Testis (tissue), 2 donors: ENCODE measurements at regions not wholly inside any gene's neighbourhood (a gene's known extent, or its start where the extent isn't known, plus 50 kb on each side); places are given as distances from the start of the nearest gene placed in this dataset.

Source experiments
- DNase-seq: peaks from one replicate; pipeline ENCODE4 v3.0.0-alpha.2; 2019
- H3K27ac ChIP-seq, 2 donors: fragments of 200-600 bp; sonication (generic); one replicate each; pipeline ENCODE4 v1.5.1; 2019
- H3K27me3 ChIP-seq: fragments of 200-600 bp; sonication (generic); one replicate; pipeline ENCODE4 v1.5.1; 2019
- H3K36me3 ChIP-seq: fragments of 200-600 bp; sonication (generic); one replicate; pipeline ENCODE4 v1.5.1; 2017; ENCODE audit warnings: low read depth; ENCODE audit errors: missing control alignments
- H3K4me1 ChIP-seq: fragments of 200-600 bp; sonication (generic); one replicate; pipeline ENCODE4 v1.5.1; 2019
- H3K4me3 ChIP-seq, 2 donors: fragments of 200-600 bp; sonication (generic); one replicate each; pipeline ENCODE4 v1.5.1; 2017 to 2019
- H3K9me3 ChIP-seq: fragments of 200-600 bp; sonication (generic); one replicate; pipeline ENCODE4 v1.5.1; 2017
- POLR2A ChIP-seq: fragments of 450-650 bp; IDR thresholded peaks from one replicate; pipeline ENCODE4 v1.6.1; 2017; ENCODE audit warnings: antibody characterized with exemption, mild to moderate bottlenecking, moderate library complexity
- WGBS, 2 donors: methylation state at CpG; one replicate each; pipeline ENCODE4 v1.1.5; 2018; 5-methylcytosine and 5-hydroxymethylcytosine counted together
- intact Hi-C: fragments of 100-400 bp; cut with DNase I; formaldehyde crosslinking; loops from one replicate; pipeline ENCODE4 v1.15.1; 2023; ENCODE audit warnings: low total_unique reads
- TF ChIP-seq, protein P1 (sequence below), 3 experiments: fragments of 450-650 bp in 2 of 3; fragments of 200-600 bp in 1 of 3; sonication (generic) in 1 of 3; IDR thresholded peaks; one replicate each; pipeline ENCODE4 v1.5.1; 2016 to 2019; ENCODE audit warnings: antibody characterized with exemption in 3 of 3, mild to moderate bottlenecking in 2 of 3, moderate library complexity in 1 of 3

- intact Hi-C loops: no loop called here
- Histone ChIP-seq H3K27ac (no peak overlapping the region), H3K27me3 (no peaks in the 10 kb centered on the region), H3K9me3 (no peaks in the 10 kb centered on the region), H3K4me1 (no peaks in the 10 kb centered on the region), H3K36me3 (no peaks in the 10 kb centered on the region), H3K4me3 (no peak overlapping the region)
- 74 to 81% methylated on average over 3 of the region's 3 CpGs for WGBS, 2 donors
- TF ChIP-seq POLR2A: no peak
- TF ChIP-seq, protein P1, sequence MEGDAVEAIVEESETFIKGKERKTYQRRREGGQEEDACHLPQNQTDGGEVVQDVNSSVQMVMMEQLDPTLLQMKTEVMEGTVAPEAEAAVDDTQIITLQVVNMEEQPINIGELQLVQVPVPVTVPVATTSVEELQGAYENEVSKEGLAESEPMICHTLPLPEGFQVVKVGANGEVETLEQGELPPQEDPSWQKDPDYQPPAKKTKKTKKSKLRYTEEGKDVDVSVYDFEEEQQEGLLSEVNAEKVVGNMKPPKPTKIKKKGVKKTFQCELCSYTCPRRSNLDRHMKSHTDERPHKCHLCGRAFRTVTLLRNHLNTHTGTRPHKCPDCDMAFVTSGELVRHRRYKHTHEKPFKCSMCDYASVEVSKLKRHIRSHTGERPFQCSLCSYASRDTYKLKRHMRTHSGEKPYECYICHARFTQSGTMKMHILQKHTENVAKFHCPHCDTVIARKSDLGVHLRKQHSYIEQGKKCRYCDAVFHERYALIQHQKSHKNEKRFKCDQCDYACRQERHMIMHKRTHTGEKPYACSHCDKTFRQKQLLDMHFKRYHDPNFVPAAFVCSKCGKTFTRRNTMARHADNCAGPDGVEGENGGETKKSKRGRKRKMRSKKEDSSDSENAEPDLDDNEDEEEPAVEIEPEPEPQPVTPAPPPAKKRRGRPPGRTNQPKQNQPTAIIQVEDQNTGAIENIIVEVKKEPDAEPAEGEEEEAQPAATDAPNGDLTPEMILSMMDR (IDR thresholded peaks at IDR 0.05): no peak
- no peak for DNase-seq
Measured at GRCh38 chr6:87976616-87977015, 71.0 kb upstream of the SPACA1 start.

DNA sequence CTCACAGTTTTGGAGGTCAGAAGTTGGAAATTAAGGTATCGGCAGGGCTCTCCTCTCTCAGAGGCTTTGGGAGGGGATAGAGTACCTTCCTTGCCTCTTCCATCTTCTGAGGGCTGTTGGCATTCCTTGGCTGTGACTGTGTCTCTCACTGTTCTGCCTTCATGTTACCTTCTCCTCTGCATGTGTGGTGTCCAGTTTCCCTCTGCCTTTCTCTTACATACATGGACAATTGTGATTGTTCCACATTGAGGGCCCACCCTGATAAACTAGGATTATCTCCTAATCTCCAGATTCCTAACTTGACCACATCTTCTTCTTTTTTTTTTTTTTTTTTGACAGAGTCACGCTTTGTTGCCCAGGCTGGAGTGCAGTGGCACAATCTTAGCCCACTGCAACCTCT lies 72.1 kb upstream of the SPACA1 start:
- H3K9me3 ChIP-seq: no peaks in the 10 kb centered on the region
- no peak overlapping the region for H3K4me3 ChIP-seq
- no peak for TF ChIP-seq POLR2A
- TF ChIP-seq, protein P1 (IDR thresholded peaks at IDR 0.05): no peak
- no peaks in the 10 kb centered on the region for H3K36me3 ChIP-seq
- H3K27ac ChIP-seq: no peak overlapping the region
- no peak for DNase-seq
- intact Hi-C loops: no loop called here
- 96 to 100% methylated on average over 2 of the region's 2 CpGs for WGBS, 2 donors
- no peaks in the 10 kb centered on the region for H3K4me1 ChIP-seq
- H3K27me3 ChIP-seq: no peaks in the 10 kb centered on the region

- no peak for DNase-seq
- Histone ChIP-seq H3K4me3 (no peak overlapping the region), H3K9me3 (no peaks in the 10 kb centered on the region), H3K27ac (no peak overlapping the region), H3K36me3 (no peaks in the 10 kb centered on the region), H3K27me3 (no peaks in the 10 kb centered on the region), H3K4me1 (no peaks in the 10 kb centered on the region)
- intact Hi-C loops: no loop called here
- TF ChIP-seq POLR2A: no peak
- TF ChIP-seq, protein P1 (IDR thresholded peaks at IDR 0.05): no peak
Measured at GRCh38 chr6:87972279-87972678, 75.4 kb upstream of the SPACA1 start.

- TF ChIP-seq POLR2A: no peak
- TF ChIP-seq, protein P1 (IDR thresholded peaks at IDR 0.05): no peak
- no peaks in the 10 kb centered on the region for H3K27me3 ChIP-seq
- no peak overlapping the region for H3K27ac ChIP-seq
- no peaks in the 10 kb centered on the region for H3K36me3 ChIP-seq
- H3K4me1 ChIP-seq: no peaks in the 10 kb centered on the region
- intact Hi-C loops: no loop called here
- H3K4me3 ChIP-seq: no peak overlapping the region
- no peak for DNase-seq
- no peaks in the 10 kb centered on the region for H3K9me3 ChIP-seq
- WGBS, 2 donors: 79% methylated on average over 5 of the region's 5 CpGs
Measured at GRCh38 chr6:87971605-87972262, 75.9 kb upstream of the SPACA1 start.
